HepG2 (cell line): ENCODE measurements at regions not wholly inside any gene's neighbourhood (a gene's known extent, or its start where the extent isn't known, plus 50 kb on each side); places are given as distances from the start of the nearest gene placed in this dataset.

Experiments
- ATAC-seq: fragments of 200-7000 bp; cut with Tn5 transposase; 3 replicates; pipeline ENCODE4 v1.9.1; 2020; ENCODE audit warnings: mild to moderate bottlenecking, moderate library complexity
- BruUV-seq: library from RNA; stranded (reverse); fragments of 400-500 nt; replicated peaks from 2 replicates; lab custom pipeline; 2021; lab: Mats Ljungman, UMichigan
- CTCF ChIA-PET: fragments of 300-600 bp; formaldehyde crosslinking; extraction: SDS; loops from one replicate; lab custom pipeline; 2021; ENCODE audit warnings: low total read pairs, inconsistent platforms, low intra/inter-chr PET ratio; lab: Yijun Ruan, JAX
- POLR2A ChIA-PET: fragments of 350-600 bp; sonication (Branson Sonifier 250); formaldehyde crosslinking; loops from one replicate; lab custom pipeline; 2020; ENCODE audit warnings: antibody characterized with exemption, inconsistent platforms; lab: Yijun Ruan, JAX
- DNase-seq: peaks from one replicate; pipeline ENCODE4 v3.0.0-alpha.2; 2015; ENCODE audit warnings: low spot score
- FAIRE-seq: peaks from 3 replicates; lab custom pipeline; 2011; peaks lifted over from hg19 to GRCh38; lab: Jason Lieb, UNC
- H2AFZ ChIP-seq: one replicate; pipeline ENCODE4 v1.6.1; 2011; ENCODE audit warnings: low read length, inconsistent platforms
- H3K27ac ChIP-seq: fragments of 300-600 bp; 3 replicates; pipeline ENCODE4 v1.8.0; 2011; ENCODE audit warnings: mixed run types, mild to moderate bottlenecking, mixed read lengths, low read length, inconsistent platforms; ENCODE audit not compliant: insufficient read depth; ENCODE audit errors: extremely low read length
- H3K27me3 ChIP-seq, 2 experiments: fragments of 200-600 bp in 1 of 2; 2 replicates in 1 of 2; 3 replicates in 1 of 2; pipeline versions ENCODE4 v1.6.0 to v1.8.0; 2011; ENCODE audit warnings: low read length in 2 of 2, mild to moderate bottlenecking in 2 of 2, moderate library complexity in 2 of 2, inconsistent platforms in 1 of 2; ENCODE audit not compliant: insufficient read depth in 2 of 2, control insufficient read depth in 1 of 2
- H3K36me3 ChIP-seq, 2 experiments: fragments of 200-600 bp in 1 of 2; replicated peaks in 1 of 2; 2 replicates in 1 of 2; 3 replicates in 1 of 2; pipeline versions ENCODE4 v1.5.1 to v1.8.0; 2011; ENCODE audit warnings: low read length in 2 of 2, inconsistent platforms in 1 of 2; ENCODE audit not compliant: insufficient read depth in 2 of 2, control insufficient read depth in 1 of 2
- H3K4me1 ChIP-seq: 2 replicates; pipeline ENCODE4 v1.5.1; 2012; ENCODE audit warnings: low read length, inconsistent platforms; ENCODE audit not compliant: insufficient read depth
- H3K4me2 ChIP-seq: 2 replicates; pipeline ENCODE4 v1.6.0; 2011; ENCODE audit warnings: low read depth, low read length, inconsistent platforms
- H3K4me3 ChIP-seq, 3 experiments: fragments of 200-600 bp in 1 of 3; sonication (generic), shearing (Covaris generic) in 1 of 3; replicated peaks in 1 of 3; 2 replicates each; pipeline ENCODE4 v1.5.1; 2011 to 2016; ENCODE audit warnings: low read length in 3 of 3, inconsistent platforms in 2 of 3, low read depth in 2 of 3, mild to moderate bottlenecking in 2 of 3, control low read depth in 1 of 3, mixed read lengths in 1 of 3; ENCODE audit not compliant: insufficient read depth in 1 of 3
- H3K79me2 ChIP-seq: one replicate; pipeline ENCODE4 v1.6.1; 2011; ENCODE audit warnings: low read length, inconsistent platforms; ENCODE audit not compliant: insufficient read depth
- H3K9ac ChIP-seq: 2 replicates; pipeline ENCODE4 v1.6.0; 2011; ENCODE audit warnings: mild to moderate bottlenecking, low read depth, low read length, inconsistent platforms; ENCODE audit not compliant: insufficient read depth
- H3K9me3 ChIP-seq: 2 replicates; pipeline ENCODE4 v1.5.1; 2012; ENCODE audit warnings: mild to moderate bottlenecking, low read length
- H4K20me1 ChIP-seq: 2 replicates; pipeline ENCODE4 v1.6.0; 2011; ENCODE audit warnings: inconsistent platforms, mild to moderate bottlenecking, low read length, moderate library complexity; ENCODE audit not compliant: insufficient read depth
- GATAD2A ChIP-seq: IDR thresholded peaks from 2 replicates; pipeline ENCODE4 v1.6.1; 2016
- HNF4G ChIP-seq, 2 experiments: sonication (generic) in 1 of 2; formaldehyde crosslinking in 1 of 2; IDR thresholded peaks; 2 replicates each; pipeline versions ENCODE4 v1.4.0 to v1.6.1; 2011 to 2020; ENCODE audit warnings: borderline replicate concordance in 2 of 2, low read depth in 2 of 2, mild to moderate bottlenecking in 2 of 2, low read length in 1 of 2, missing genetic modification reagents in 1 of 2, moderate library complexity in 1 of 2
- MAF1 ChIP-seq: sonication (generic); formaldehyde crosslinking; IDR thresholded peaks from 2 replicates; pipeline ENCODE4 v1.5.0; 2020; ENCODE audit warnings: missing genetic modification reagents, borderline replicate concordance
- MAFK ChIP-seq, 2 experiments: IDR thresholded peaks in 1 of 2; conservative IDR thresholded peaks in 1 of 2; 2 replicates each; pipeline ENCODE4 v1.6.1; 2011; ENCODE audit warnings: improper control_type of control experiment in 2 of 2, low read length in 2 of 2
- NCOA5 ChIP-seq: sonication (generic); formaldehyde crosslinking; IDR thresholded peaks from 2 replicates; pipeline ENCODE4 v1.4.0; 2020; ENCODE audit warnings: missing genetic modification reagents
- NFKBIZ ChIP-seq: IDR thresholded peaks from 2 replicates; pipeline ENCODE4 v1.6.1; 2018; ENCODE audit warnings: missing genetic modification reagents, missing compliant biosample characterization
- PLSCR1 ChIP-seq: sonication (generic); formaldehyde crosslinking; IDR thresholded peaks from 2 replicates; pipeline ENCODE4 v1.5.0; 2020; ENCODE audit warnings: missing genetic modification reagents, mild to moderate bottlenecking, borderline replicate concordance
- SUZ12 ChIP-seq: fragments of 150-350 bp; IDR thresholded peaks from 2 replicates; pipeline ENCODE4 v1.6.1; 2014; ENCODE audit warnings: low read depth, low read length
- THAP11 ChIP-seq: IDR thresholded peaks from 2 replicates; pipeline ENCODE4 v1.6.1; 2016; ENCODE audit warnings: missing biosample characterization, missing genetic modification reagents
- ZNF432 ChIP-seq: sonication (generic); formaldehyde crosslinking; IDR thresholded peaks from 2 replicates; pipeline ENCODE4 v1.5.0; 2020; ENCODE audit warnings: missing genetic modification reagents, mild to moderate bottlenecking, borderline replicate concordance
- ZNF460 ChIP-seq: sonication (generic); formaldehyde crosslinking; IDR thresholded peaks from 2 replicates; pipeline ENCODE4 v1.5.1; 2020; ENCODE audit warnings: missing genetic modification reagents, mild to moderate bottlenecking, borderline replicate concordance
- WGBS: methylation state at CpG from one replicate; pipeline ENCODE4 v1.1.6; 2017; ENCODE audit warnings: low lambda C conversion rate; 5-methylcytosine and 5-hydroxymethylcytosine counted together
- in situ Hi-C: cut with HindIII; loops from 2 replicates; pipeline ENCODE4 v1.10.0; 2017; ENCODE audit warnings: low pct_unique_long_range_greater_than_20kb; ENCODE audit not compliant: extremely low pct_ligation_motif_present
- intact Hi-C: fragments of 100-400 bp; cut with micrococcal nuclease; formaldehyde crosslinking; loops from one replicate; pipeline ENCODE4 v1.10.0; 2022; ENCODE audit not compliant: unreplicated experiment

GRCh38 chr4:24704149-24704548 lies 91.2 kb upstream of the SOD3 start (continued):
- TF ChIP-seq PLSCR1 (CRISPR knock-in tag) (no peak), ZNF460 (CRISPR knock-in tag) (no peak), HNF4G (IDR thresholded peaks at IDR 0.05; ENCODE audit: borderline replicate concordance, low read depth, low read length) (no peak), HNF4G (CRISPR knock-in tag; IDR thresholded peaks at IDR 0.05; ENCODE audit: borderline replicate concordance, low read depth) (no peak), MAF1 (CRISPR knock-in tag) (no peak), SUZ12 (no peak), NCOA5 (no peak), NFKBIZ (CRISPR knock-in tag) (no peak), GATAD2A (no peak)

- Histone ChIP-seq H3K9ac (no peak overlapping the region), H3K79me2 (no peaks in the 10 kb centered on the region), H3K4me3 (no peak overlapping the region), H3K27me3 (peaks cover 0 to 2% of the 10 kb centered on the region in 2 experiments; a peak in 1 of 5 replicates), H3K4me2 (no peak overlapping the region), H3K27ac (no peak overlapping the region), H4K20me1 (no peaks in the 10 kb centered on the region), H2AFZ (no peak overlapping the region), H3K4me1 (no peaks in the 10 kb centered on the region), H3K9me3 (no peaks in the 10 kb centered on the region), H3K36me3 (no peaks in the 10 kb centered on the region)
- ATAC-seq (no peak), FAIRE-seq (no peak), DNase-seq (no peak)
- POLR2A ChIA-PET = no interaction called here
- in situ Hi-C loops = no loop called here
- intact Hi-C loops = no loop called here
- no TSS peak for BruUV-seq
- no peak for TF ChIP-seq ZNF432 (CRISPR knock-in tag)
- TF ChIP-seq THAP11 (CRISPR knock-in tag) = no peak
- 0 out of 4 replicates have a peak, but pooled peaks of 1 of the 2 experiments have one; percentile 3 for TF ChIP-seq MAFK (conservative IDR thresholded peaks at IDR 0.05 in 1 of 2, IDR thresholded peaks at IDR 0.05 in 1 of 2; ENCODE audit: low read length in 2 of 2)
- CTCF ChIA-PET = no interaction called here
- WGBS = 47% methylated on average over 10 of the region's 10 CpGs
Measured at GRCh38 chr4:24705016-24705753, 90.2 kb upstream of the SOD3 start.
